DOHH2 (cell line): ENCODE measurements at regions not wholly inside any gene's neighbourhood (a gene's known extent, or its start where the extent isn't known, plus 50 kb on each side); places are given as distances from the start of the nearest gene placed in this dataset.
"Not testable (repeated sequence)": the region's sequence is repeated elsewhere in the genome, so short reads cannot be mapped to it uniquely, and the experiment has no call there.

Experiments used
- H3F3A ChIP-seq: fragments of 200-600 bp; sonication (generic), shearing (Covaris generic); 2 replicates; pipeline ENCODE4 v1.6.0; 2016; ENCODE audit warnings: antibody characterized with exemption, mild to moderate bottlenecking; ENCODE audit not compliant: control insufficient read depth, insufficient read depth
- H3K27ac ChIP-seq: fragments of 200-600 bp; sonication (generic); 2 replicates; pipeline ENCODE4 v1.5.1; 2014; ENCODE audit warnings: low read depth, mild to moderate bottlenecking, low read length, moderate library complexity
- H3K27me3 ChIP-seq: fragments of 200-600 bp; sonication (generic); 2 replicates; pipeline ENCODE4 v1.6.1; 2014; ENCODE audit warnings: mild to moderate bottlenecking, low read length, mixed read lengths; ENCODE audit not compliant: control insufficient read depth
- H3K36me3 ChIP-seq: fragments of 200-600 bp; sonication (generic); 2 replicates; pipeline ENCODE4 v1.6.1; 2014; ENCODE audit warnings: mild to moderate bottlenecking, low read length, moderate library complexity, mixed read lengths; ENCODE audit not compliant: control insufficient read depth
- H3K4me1 ChIP-seq: fragments of 200-600 bp; sonication (generic); 2 replicates; pipeline ENCODE4 v1.6.1; 2014; ENCODE audit warnings: mild to moderate bottlenecking, low read length, mixed read lengths; ENCODE audit not compliant: control insufficient read depth
- H3K4me2 ChIP-seq: fragments of 200-600 bp; sonication (generic); 2 replicates; pipeline ENCODE4 v1.6.0; 2014; ENCODE audit warnings: mild to moderate bottlenecking, low read length, moderate library complexity
- H3K4me3 ChIP-seq: fragments of 200-600 bp; sonication (generic); 2 replicates; pipeline ENCODE4 v1.5.1; 2014; ENCODE audit warnings: mild to moderate bottlenecking, low read length, mixed read lengths
- H3K79me2 ChIP-seq: fragments of 200-600 bp; sonication (generic); 2 replicates; pipeline ENCODE4 v1.6.1; 2014; ENCODE audit warnings: mild to moderate bottlenecking, low read length, mixed read lengths; ENCODE audit not compliant: control insufficient read depth
- H3K9me2 ChIP-seq: fragments of 200-600 bp; sonication (generic); replicated peaks from 2 replicates; pipeline ENCODE4 v1.6.1; 2014; ENCODE audit warnings: mild to moderate bottlenecking, low read length, mixed read lengths; ENCODE audit not compliant: control insufficient read depth
- H3K9me3 ChIP-seq: fragments of 200-600 bp; sonication (generic); 2 replicates; pipeline ENCODE4 v1.6.1; 2014; ENCODE audit warnings: antibody characterized with exemption, low read length, mixed read lengths; ENCODE audit not compliant: control insufficient read depth, insufficient read depth
- H4K20me1 ChIP-seq: fragments of 200-600 bp; sonication (generic); 2 replicates; pipeline ENCODE4 v1.6.0; 2014; ENCODE audit warnings: low read depth, mild to moderate bottlenecking, antibody characterized with exemption, low read length, moderate library complexity; ENCODE audit not compliant: control insufficient read depth, insufficient read depth
- CTCF ChIP-seq: fragments of 200-600 bp; sonication (generic); IDR thresholded peaks from one replicate; pipeline ENCODE4 v1.5.1; 2014; ENCODE audit warnings: antibody characterized with exemption, mild to moderate bottlenecking, low read depth, low read length; ENCODE audit not compliant: poor library complexity, severe bottlenecking
- EZH2phosphoT487 ChIP-seq: fragments of 200-600 bp; sonication (generic); IDR thresholded peaks from 2 replicates; pipeline ENCODE4 v1.6.1; 2017; ENCODE audit warnings: borderline replicate concordance, mild to moderate bottlenecking, antibody characterized with exemption, low read length, moderate library complexity, mixed read lengths

- no peaks in the 10 kb centered on the region for H3F3A ChIP-seq
- H3K4me3 ChIP-seq, result no peak overlapping the region
- no peaks in the 10 kb centered on the region for H3K36me3 ChIP-seq
- H3K9me2 ChIP-seq, result no peaks in the 10 kb centered on the region
- H3K9me3 ChIP-seq, result no peaks in the 10 kb centered on the region
- H3K4me1 ChIP-seq, result 0 out of 2 replicates have a peak, but pooled peaks cover 4% of the 10 kb centered on the region
- H3K79me2 ChIP-seq, result no peaks in the 10 kb centered on the region
- no peaks in the 10 kb centered on the region for H3K27me3 ChIP-seq
- H3K27ac ChIP-seq, result no peak overlapping the region
- no peak overlapping the region for H3K4me2 ChIP-seq
- H4K20me1 ChIP-seq, result no peaks in the 10 kb centered on the region
- TF ChIP-seq EZH2phosphoT487, result no peak
- TF ChIP-seq CTCF, result no peak
Measured at GRCh38 chr4:65227628-65228027, 442.7 kb downstream of the EPHA5 start.

- H4K20me1 ChIP-seq, result no peaks in the 10 kb centered on the region
- no peaks in the 10 kb centered on the region for H3K79me2 ChIP-seq
- no peaks in the 10 kb centered on the region for H3K9me2 ChIP-seq
- H3K36me3 ChIP-seq, result no peaks in the 10 kb centered on the region
- H3F3A ChIP-seq, result no peaks in the 10 kb centered on the region
- TF ChIP-seq EZH2phosphoT487 (no peak), CTCF (no peak)
- no peaks in the 10 kb centered on the region for H3K9me3 ChIP-seq
- H3K27me3 ChIP-seq, result no peaks in the 10 kb centered on the region
- H3K4me2 ChIP-seq, result no peak overlapping the region
- 0 out of 2 replicates have a peak, but pooled peaks cover 4% of the 10 kb centered on the region for H3K4me1 ChIP-seq
- no peak overlapping the region for H3K4me3 ChIP-seq
- H3K27ac ChIP-seq, result no peak overlapping the region
Measured at GRCh38 chr4:65223601-65224000, 446.7 kb downstream of the EPHA5 start.

- H3K4me3 ChIP-seq, H4K20me1 ChIP-seq, H3K9me2 ChIP-seq, H3K27ac ChIP-seq, H3K36me3 ChIP-seq, H3K9me3 ChIP-seq, H3K79me2 ChIP-seq, H3F3A ChIP-seq, H3K4me1 ChIP-seq, H3K4me2 ChIP-seq, H3K27me3 ChIP-seq: not testable (repeated sequence)
Measured at GRCh38 chr4:65223074-65223473, 447.2 kb downstream of the EPHA5 start.

- no peaks in the 10 kb centered on the region for H3K9me2 ChIP-seq
- H3K79me2 ChIP-seq, result no peaks in the 10 kb centered on the region
- H3K27ac ChIP-seq, result no peak overlapping the region
- no peaks in the 10 kb centered on the region for H3K9me3 ChIP-seq
- H3K27me3 ChIP-seq, result no peaks in the 10 kb centered on the region
- H3K4me3 ChIP-seq, result no peak overlapping the region
- no peak overlapping the region for H3K4me2 ChIP-seq
- H3F3A ChIP-seq, result no peaks in the 10 kb centered on the region
- no peaks in the 10 kb centered on the region for H4K20me1 ChIP-seq
- H3K36me3 ChIP-seq, result no peaks in the 10 kb centered on the region
- no peak for TF ChIP-seq EZH2phosphoT487
- TF ChIP-seq CTCF, result no peak
- no peaks in the 10 kb centered on the region for H3K4me1 ChIP-seq
Measured at GRCh38 chr4:65217179-65217578, 453.1 kb downstream of the EPHA5 start.
